ENCODE measurements at regions not wholly inside any gene's neighbourhood (a gene's known extent, or its start where the extent isn't known, plus 50 kb on each side); places are given as distances from the start of the nearest gene placed in this dataset.

DNA sequence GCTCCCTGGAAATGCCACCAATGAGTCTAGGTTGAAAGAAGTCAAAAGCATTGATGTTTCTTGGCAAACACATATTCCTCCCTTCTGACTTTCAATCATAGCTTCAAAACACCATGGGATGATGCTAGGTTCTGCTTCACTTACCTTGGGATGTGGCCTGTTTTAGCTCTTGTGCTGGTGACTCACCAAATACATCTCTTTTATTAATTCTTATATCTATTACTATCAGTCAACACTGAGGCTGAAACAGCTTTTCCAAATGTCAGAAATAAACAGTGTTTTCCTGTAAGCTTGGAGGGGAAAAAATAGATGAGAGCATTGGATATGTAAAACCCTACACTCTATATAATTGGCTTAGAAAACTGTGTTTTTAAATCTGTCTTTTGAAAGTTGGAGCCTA is 245.4 kb upstream of the NREP start:
- no peak for TF ChIP-seq POLR2A (IDR thresholded peaks at IDR 0.05; ENCODE audit: low read depth)
- TF ChIP-seq, protein P1, sequence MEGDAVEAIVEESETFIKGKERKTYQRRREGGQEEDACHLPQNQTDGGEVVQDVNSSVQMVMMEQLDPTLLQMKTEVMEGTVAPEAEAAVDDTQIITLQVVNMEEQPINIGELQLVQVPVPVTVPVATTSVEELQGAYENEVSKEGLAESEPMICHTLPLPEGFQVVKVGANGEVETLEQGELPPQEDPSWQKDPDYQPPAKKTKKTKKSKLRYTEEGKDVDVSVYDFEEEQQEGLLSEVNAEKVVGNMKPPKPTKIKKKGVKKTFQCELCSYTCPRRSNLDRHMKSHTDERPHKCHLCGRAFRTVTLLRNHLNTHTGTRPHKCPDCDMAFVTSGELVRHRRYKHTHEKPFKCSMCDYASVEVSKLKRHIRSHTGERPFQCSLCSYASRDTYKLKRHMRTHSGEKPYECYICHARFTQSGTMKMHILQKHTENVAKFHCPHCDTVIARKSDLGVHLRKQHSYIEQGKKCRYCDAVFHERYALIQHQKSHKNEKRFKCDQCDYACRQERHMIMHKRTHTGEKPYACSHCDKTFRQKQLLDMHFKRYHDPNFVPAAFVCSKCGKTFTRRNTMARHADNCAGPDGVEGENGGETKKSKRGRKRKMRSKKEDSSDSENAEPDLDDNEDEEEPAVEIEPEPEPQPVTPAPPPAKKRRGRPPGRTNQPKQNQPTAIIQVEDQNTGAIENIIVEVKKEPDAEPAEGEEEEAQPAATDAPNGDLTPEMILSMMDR (IDR thresholded peaks at IDR 0.05): no peak
